GM19397 (cell line): ENCODE measurements at regions not wholly inside any gene's neighbourhood (a gene's known extent, or its start where the extent isn't known, plus 50 kb on each side); places are given as distances from the start of the nearest gene placed in this dataset.

Experiments used
- ATAC-seq: cut with Tn5 transposase; IDR thresholded peaks from one replicate; pipeline ENCODE4 v1.9.1; 2021; ENCODE audit warnings: mild to moderate bottlenecking, moderate library complexity; ENCODE audit not compliant: unreplicated experiment

DNA sequence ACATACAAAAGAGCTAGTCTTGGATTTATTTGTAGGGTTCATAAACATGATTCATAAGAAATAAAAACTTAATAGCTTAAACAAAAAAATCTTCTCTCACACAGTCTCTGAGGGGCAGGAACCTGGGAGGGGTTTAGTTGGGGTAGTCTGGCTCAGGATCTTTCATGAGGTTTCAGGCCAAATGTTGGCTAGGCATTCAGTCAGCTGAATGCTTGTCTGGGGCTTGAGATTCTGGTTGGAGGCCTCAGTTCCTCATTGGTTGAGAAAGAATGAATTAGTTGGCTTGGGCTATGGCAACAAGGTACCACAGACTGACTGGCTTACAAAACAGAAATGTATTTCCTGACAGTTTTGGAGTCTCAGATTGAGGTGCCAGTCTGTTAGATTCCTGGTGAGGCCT is 74.3 kb downstream of the ANKRD7 start:
- no peak for ATAC-seq

GRCh38 chr7:118300177-118300576 is 75.7 kb downstream of the ANKRD7 start:
- ATAC-seq = no peak

DNA sequence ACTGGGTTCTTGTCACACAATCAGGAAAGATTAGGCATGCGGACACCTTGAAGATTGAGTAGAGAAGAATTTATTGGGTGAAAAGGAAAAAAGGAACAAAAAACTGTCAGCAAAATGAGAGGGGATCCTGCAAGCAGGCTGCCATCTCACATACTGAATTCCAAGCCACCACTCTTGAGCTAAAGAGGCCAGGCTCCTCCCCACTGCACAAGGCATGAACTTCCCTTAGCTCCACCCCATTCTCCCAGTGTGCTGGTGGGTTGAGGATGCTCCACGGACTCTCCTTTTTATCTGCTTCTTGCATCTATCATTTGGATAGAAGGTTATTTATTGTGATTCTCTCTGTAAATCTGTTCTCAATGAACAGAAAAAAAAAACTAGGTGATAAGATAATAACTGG is 79.6 kb downstream of the ANKRD7 start:
- ATAC-seq = no peak

DNA sequence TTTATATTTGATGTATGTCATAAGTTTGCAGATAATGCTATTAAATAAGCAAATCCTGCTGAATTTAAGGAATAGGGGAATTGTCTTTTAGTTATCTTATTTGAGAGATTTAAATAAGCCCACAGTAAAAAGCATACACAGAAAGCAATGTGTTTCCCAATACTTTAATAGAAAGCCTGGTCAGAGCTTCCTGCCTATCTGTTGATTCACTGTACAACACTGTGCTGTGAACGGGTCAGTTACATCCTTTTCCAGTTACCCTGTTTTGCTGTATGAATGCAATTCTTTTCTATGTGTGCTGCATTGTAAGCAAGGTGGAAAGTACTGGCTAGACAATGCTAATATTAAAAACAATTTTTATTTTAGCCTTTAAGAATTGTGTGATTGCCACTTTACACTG is 81.2 kb downstream of the ANKRD7 start:
- no peak for ATAC-seq

GRCh38 chr7:118306771-118307170 is 82.3 kb downstream of the ANKRD7 start:
- ATAC-seq = no peak

- ATAC-seq = peak; percentile 71
These were observed 86.8 kb downstream of the ANKRD7 start for GRCh38 chr7:118311121-118311836.

DNA sequence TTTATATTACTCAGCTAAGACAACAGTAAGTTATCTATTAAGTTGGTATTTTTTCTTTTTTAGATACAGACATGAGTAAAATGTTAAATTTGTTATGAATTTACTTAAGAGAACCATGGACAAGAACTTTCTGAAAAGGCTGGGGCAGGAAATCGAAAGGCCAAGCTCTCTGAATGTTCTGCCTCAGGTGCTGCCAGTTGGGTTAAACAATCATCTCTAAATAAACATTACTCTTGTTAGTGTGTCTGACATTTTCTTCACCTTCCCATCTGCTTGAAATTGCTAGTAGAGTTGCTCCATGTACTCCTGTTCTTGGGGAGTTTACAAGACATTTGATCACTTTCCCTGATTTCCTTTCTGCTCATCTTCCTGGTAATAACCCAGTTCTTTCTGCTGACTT is 87.5 kb downstream of the ANKRD7 start:
- ATAC-seq = peak; percentile 40

DNA sequence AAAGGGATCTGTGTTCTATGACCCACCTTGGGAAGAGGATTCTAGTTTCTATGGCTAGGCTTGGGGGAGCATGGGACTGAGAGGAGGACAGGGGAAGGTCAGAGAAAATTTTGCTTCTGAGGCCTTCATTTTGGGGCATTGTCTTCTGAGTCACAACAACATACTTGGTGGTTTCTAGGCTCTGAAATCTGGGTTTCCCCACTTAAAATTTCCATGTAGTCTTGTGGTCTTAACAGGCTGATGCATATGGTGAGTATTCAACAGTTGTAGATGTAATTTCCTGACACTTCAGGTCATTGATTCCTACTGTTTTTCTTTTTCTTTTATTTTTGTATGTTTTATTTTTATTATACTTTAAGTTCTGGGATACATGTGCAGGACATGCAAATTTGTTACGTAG is 88.5 kb downstream of the ANKRD7 start:
- peak; percentile 60 for ATAC-seq

- no peak for ATAC-seq
These were observed 100.4 kb downstream of the ANKRD7 start for GRCh38 chr7:118324790-118325449.

DNA sequence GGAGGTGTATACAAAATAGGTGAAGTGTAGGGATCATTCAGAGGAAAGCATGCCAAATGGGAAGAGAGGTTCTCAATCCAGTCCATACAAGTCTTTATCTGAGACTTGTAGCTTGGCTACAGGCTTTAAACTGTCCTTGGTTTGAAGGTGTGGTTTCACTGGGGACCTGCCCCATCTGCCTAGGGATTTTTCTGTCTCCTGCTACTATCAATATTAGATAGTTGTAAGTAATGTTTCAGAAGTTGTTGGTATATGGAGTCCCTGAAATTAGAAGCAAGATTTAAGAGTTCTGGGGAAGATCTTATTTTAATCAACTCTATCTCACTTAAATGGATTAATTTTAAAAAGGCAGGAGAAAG is 100.9 kb downstream of the ANKRD7 start:
- ATAC-seq = no peak

GRCh38 chr7:118327174-118327573 is 102.7 kb downstream of the ANKRD7 start:
- ATAC-seq = no peak

DNA sequence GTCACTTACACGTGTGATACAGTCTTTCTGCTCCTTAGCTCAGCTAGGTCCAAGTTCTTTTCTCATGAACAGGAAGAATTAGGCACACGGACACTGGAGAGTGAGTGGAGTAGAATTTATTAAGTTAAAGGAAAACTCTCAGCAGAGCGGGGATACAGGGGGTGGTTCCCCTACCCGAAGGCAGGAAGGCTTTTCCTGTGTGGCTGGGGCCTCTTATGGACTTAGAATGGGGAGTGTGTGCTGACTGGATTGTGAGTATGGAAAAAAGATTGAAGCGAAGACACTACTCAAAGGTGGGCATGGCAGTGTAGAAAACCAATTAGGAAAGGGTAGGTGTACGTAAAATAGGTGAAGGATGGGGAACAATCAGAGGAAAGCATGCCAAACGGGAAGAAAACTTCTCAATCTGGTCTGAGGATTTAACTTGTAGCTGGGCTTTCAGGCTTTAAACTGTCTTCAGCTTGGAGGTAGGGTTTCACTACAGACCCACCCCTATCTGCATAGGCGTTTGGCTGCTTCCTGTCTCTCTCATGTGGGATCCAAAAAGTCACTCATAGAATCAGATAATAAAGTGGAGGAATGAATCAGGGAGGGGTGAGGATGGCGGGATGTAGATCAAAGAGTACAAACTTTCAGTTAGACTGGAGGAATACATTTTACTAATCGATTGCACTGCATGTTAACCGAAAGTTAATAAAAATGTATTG is 104.2 kb downstream of the ANKRD7 start:
- ATAC-seq = no peak

GRCh38 chr7:118330388-118330787 is 105.9 kb downstream of the ANKRD7 start:
- no peak for ATAC-seq

DNA sequence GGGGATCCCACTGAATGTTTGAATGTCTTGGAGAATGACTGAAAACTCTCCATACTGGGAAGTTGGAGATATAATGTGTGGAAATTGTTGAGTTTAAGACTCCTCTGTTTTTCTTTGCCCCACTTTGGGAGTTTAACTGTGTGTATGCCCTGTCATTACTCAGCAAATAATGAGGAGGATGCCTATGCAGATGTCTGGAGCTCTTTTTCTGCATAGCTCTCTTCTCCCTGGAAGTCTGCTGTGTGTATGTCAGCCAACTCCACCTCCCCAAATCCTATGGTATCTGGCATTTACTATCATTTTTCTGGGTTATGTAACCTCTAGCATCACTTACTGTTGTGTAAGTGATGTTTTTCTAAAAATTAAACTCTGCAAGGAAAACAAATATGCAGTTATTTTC is 122.2 kb downstream of the ANKRD7 start:
- no peak for ATAC-seq

DNA sequence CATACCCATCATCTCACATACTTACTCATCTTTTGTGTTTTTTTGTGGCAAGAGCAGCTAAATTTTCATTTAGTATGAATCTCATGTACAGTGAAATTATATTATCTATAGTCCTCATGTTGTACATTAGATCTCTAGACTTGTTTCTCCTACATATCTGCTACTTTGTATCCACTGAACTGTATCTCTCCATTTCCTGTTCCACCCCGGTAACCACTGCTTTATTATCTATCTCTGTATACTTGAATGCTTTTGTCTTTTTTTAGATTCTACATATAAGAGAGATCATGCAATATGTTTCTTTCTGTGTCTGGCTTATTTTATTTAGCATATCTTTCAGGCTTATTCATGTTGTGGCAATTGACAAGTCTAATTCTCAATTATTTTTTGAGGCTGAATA is 125.1 kb downstream of the ANKRD7 start:
- no peak for ATAC-seq

GRCh38 chr7:118350260-118350659 is 125.8 kb downstream of the ANKRD7 start:
- ATAC-seq = no peak

DNA sequence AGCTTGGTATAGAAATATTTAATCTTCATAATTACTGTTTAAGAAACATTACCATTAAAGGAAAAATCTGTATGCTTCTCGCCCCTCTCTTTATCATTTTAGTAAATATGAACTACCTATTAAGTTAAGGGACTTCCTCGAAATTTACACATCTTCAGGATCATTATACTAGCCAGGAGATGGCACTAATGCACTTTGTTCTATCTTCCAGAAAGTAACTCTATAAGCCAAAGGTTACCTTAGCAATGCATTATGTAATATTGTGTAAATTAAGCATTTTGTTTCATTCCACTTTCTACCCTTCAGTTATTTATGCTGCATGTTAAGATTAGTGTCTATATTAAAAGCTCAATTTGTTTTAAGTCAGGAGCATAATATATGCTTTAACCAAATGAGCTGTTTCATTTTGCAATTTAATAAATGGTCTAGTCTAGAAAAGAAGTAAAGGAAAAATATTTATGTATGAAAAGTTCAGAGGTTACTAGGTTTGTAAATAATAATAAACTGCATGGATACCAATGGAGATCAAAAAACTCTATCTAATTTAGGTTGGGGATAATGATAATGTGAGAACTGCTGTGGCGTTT is 128.5 kb downstream of the ANKRD7 start:
- ATAC-seq = no peak

GRCh38 chr7:118366363-118366762 is 141.9 kb downstream of the ANKRD7 start:
- no peak for ATAC-seq

DNA sequence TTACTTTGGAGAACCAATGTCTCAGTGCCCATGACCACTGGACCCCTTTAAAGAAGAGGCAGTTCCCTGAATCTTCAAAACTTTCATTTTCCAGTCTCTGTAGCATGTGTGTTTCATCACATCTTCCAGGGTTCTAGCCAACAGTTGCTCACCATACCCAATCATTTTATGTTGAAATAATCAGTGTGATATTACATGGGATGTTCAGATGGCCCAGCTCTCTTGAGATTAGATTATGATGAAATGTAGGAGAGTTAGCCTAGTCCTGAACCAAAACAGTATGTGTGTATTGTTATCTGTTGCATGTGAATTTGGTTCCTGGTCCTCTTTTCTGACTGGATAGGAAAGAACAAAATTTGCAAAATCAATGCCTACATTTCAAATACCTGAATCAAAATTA is 144.5 kb downstream of the ANKRD7 start:
- ATAC-seq = no peak

DNA sequence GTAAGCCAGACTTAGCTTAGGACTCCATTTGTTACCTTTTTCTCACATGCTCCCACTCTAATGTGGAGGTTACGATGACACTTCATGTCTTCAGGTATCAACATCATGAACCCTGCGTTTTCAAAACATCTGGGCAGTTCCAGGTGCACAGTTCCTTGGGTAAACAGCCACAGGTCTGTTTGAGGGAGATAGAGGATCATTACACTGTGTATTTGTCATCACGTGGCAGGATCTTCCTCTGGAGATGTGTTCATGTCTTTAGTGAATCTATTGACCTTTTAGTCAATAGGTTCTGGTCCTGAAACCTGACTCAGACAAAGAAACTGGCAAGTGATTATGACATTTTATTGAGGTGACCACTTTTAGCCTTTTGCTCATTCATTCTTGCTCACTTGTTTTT is 145.5 kb downstream of the ANKRD7 start:
- no peak for ATAC-seq

DNA sequence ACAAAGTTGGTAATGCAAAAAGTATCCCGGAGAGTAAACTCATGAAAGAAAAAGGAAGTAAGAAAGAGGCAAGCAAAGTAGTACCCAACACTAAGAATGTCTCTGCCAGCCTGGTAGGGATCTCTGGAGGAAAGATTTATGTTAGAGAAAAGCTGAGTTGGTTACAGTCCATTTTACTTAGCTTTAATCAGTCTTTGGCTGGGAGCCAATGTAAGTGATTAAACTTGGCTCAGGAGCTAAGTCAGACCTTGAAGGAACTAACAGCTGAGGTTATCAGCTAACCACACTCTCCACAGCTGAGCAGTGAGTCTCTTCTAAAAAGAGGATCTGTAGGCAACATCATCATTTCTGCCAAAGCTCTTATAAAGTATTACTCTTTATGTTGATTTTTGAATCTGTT is 148.0 kb downstream of the ANKRD7 start:
- no peak for ATAC-seq

DNA sequence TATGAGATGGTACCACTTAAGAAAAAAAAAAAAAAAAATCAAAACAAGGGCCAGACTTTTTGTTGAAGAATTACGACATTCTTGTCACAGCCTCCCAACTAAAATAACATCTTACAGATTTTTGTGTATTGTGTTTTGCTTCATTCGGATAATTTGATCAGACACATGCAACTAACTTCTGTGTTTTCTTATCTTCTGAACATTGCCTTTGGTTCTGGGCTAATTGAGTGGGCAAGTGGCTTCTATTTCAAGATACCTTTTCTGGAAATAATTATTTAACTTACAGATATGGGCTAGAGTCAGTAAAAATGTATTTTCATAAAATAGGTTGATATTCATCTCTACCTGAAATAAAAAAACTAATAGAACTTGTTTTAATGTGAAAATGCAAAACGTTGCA is 165.1 kb downstream of the ANKRD7 start:
- ATAC-seq = no peak
